T-helper 1 cell (primary cell): ENCODE measurements at regions not wholly inside any gene's neighbourhood (a gene's known extent, or its start where the extent isn't known, plus 50 kb on each side); places are given as distances from the start of the nearest gene placed in this dataset.

Source experiments
- DNase-seq, 5 donors: peaks; one replicate each; pipeline ENCODE4 v3.0.0-alpha.2; 2012 to 2020

DNA sequence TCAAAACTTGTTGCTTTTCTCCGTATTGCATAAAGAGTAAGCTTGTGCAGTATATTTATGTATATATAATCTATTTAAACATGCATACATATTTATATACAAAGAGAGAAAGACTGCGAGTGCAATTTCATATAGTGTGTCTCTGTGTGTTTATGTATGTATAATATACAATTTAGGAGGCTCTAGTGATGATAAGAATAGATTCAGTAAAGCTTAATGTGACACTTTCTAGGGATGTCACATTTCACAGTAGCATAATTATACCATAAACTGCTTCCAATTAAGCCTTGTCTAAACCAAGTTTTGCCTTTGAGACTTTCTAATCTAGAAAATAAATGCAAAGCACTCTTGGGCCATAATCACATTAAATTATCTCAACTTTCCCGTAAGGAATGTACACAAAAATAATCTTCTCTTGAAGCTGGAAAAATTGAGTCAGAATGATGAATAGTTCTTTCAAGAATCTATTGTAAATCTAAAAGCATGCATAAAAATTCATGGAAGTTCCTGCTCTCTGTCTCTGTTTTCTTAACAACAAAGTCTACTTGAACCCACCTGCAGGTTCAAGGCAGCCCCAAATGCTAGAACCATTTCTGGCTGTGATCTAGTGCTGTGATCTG lies 114.1 kb upstream of the NPY2R start:
- no peak for DNase-seq

DNA sequence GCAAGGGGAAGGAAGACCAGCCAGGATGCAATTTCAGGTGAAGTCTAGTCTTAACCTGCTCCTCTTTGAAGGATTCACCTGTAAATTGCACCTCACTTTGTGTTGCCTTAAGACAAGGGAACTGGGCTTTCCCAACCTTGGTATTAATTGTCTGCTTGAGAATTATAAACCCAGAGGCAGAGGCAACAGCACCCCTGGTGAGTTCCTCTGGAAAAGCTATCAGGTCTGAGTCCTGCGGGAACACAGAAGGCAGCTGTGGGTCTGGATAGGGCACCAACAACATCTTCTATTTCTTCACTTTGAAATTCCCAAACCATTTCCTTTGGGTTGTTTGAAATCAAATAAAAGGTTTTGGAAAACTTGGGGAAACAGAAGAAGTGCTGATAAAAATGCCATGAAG lies 109.2 kb upstream of the NPY2R start:
- no peak for DNase-seq

DNA sequence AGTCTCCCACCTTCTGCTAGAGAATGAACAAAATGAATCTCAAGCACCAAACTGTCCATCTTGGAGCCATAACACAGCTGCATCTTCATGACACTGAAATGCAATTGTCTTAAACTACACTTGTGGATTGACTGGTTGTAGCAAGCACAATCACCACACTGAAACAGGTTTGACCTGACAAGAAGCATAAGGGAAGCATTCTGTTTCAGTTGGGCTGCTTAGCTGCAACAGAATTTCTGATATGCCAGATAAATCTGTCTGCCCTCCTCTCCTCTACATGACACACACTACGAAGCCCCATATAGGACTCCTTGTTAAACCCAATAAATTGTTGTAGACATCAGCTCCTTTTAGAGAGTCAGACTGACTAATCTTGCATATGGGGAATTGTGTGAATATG lies 101.8 kb upstream of the NPY2R start:
- DNase-seq = no peak

DNA sequence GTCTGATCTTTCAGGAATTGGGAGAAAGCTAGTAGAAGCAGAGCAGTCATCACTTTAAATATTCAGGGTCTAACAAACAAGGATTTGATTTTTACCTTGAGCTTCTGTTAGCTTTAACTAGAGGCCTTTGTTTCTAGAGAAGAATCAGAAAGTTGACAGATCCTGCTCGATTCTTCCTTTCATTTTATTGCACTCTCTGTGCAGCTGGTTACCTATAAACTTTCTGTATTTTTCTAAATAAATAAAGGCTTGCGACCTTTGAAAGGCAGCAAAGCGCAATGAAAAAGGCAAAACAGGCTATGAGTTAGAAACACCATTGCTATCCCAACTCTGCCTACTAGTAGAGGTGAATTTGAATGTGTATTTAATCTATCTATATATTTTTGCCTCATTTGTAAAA lies 101.4 kb upstream of the NPY2R start:
- no peak for DNase-seq

DNA sequence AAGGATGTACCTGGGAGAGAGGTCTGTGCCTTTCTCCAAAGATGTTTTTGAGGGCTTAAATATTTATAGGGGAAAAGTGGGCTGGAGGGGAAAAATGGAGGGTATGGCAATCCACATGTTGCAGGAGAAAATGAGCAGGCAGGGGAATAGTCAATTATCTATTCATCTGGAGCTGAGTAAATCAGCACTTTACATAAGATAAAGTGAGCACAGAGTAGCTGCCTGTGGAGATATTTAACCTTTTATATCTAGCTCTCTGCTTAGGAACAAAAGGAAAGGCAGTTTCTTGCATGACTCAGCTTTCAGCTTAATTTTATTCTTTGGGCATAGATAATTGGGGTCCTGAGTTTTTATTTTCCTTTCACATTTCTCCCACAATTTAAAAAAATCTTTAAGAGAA lies 93.6 kb upstream of the NPY2R start:
- no peak for DNase-seq

DNA sequence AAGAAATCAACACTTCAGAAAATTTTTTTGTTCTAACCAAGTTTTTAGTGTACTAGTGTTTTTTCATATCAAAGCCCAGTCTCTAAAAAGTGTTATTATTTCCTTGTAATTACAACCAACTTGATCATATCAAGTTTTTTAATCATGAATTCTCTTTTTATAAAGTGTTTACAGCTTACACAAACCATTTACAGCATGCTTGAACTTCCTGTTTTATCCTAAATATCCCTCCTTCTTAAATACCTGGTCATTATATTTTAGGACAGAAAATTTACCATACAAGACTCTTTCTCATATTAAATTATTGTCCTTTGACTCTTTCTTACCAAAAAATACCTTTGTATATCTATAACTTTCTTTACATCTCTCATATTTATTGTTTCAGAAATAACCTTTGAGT lies 89.4 kb upstream of the NPY2R start:
- DNase-seq = no peak

DNA sequence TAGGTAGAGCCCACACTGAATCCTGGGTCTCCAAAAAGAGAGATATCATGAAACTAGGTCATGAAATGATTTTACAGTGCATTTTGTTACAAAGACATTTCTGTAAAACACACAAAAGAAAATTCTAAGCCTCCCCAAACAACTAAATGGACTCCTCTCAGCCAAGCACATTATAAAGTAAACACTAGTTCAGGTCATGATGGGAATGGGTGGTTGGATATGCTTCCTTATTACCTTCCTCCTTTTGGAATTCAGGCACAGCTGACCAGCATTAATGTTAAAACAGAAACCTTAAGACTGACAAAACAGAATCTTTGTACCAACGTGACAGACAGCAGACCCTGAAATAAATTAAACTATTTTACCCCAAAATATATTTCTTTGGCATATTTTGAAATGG lies 87.9 kb upstream of the NPY2R start:
- DNase-seq = no peak

DNA sequence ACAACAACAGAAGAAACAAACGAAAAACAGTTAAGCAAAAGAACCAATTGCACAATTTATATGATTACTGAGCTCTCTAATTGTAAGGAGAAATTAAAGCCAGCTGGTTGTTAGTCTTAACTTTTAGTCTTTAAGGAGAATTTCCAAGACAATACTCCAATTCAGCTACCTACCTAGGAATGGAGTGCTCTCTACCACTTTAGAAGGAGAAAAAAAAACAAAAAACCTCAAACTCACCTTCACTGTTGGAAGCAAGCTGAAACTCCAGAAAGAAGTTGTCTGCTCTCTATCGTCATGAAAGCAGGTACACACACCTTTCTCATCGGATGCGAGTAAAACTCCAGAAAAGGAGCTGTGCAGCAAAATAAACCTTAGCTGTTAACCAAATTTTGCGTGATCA lies 86.1 kb upstream of the NPY2R start:
- no peak for DNase-seq

DNA sequence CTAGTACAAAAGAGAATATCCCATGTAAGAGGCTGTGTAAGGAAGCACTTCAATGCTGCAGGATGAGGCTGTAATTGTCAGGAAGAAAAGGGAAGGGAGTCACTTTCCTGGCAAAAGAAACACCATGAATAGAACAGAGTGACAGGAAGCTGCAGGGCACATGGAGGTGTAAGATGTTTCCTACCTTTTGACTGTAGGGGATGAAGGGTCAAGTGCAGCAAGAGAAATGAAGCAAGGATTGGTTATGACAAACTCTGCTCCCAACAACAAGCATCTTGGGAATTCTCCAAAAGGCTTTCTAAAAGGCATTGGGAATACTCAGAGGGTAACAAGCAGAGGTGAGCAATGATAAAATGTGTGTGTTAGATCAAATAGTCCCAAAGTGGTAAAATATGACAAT lies 74.3 kb upstream of the NPY2R start:
- DNase-seq = no peak

DNA sequence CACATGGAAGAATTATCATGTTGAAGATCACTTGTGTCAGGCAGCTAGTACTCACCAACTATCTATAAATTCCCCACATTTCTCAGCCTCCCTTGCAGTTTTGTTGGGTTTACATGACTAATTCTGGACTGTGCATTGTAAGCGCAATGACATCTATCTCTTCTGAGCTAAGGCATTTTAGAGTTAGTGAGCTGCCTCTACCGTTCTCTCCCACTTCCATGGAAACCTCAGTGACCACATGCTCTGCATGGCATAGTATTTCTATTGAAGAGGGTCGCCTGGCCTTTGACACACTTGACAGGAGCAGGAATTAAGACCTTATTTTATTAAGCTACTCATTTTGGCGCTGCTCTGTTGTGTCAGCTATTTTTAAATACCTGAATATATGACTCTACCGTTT lies 67.5 kb upstream of the NPY2R start:
- DNase-seq = no peak

DNA sequence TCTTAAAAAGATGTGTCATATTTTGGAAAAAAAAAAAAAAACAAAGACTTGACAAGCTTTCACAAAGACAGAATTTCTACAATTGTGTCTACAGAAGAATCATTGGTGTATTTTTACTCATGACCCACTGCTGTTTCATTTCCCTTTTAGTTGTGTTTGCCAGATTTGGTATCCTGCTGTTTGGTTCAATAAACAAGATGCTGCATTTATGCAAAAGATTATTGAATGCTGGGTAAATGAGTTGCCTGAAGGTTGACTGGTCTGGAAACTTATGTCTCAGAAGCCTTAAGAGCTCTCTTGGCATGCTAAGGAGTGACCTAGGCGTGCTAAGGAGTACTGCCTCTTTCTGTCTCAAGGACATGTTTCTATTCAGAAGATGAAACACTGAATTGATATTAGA lies 64.9 kb upstream of the NPY2R start:
- no peak for DNase-seq
